ENCODE measurements at regions not wholly inside any gene's neighbourhood (a gene's known extent, or its start where the extent isn't known, plus 50 kb on each side); places are given as distances from the start of the nearest gene placed in this dataset.
"Not testable (repeated sequence)": the region's sequence is repeated elsewhere in the genome, so short reads cannot be mapped to it uniquely, and the experiment has no call there.

GRCh38 chr3:75224412-75224811, 439.7 kb upstream of the FRG2C start:
- intact Hi-C loops (cut with DNase I) = no loop called here
- H3K4me1 ChIP-seq = no peaks in the 10 kb centered on the region
- no peak overlapping the region for H3K4me3 ChIP-seq
- peaks cover 0 to 5% (median 0%) of the 10 kb centered on the region in 4 donors for H3K27me3 ChIP-seq
- no peaks in the 10 kb centered on the region for H3K9me3 ChIP-seq
- 50% methylated on average over 2 of the region's 2 CpGs for WGBS
- H3K27ac ChIP-seq (replicated peaks in 1 of 4) = no peak overlapping the region
- no peaks in the 10 kb centered on the region for H3K36me3 ChIP-seq
- DNase-seq (ENCODE audit: extremely low spot score) = no peak
- TF ChIP-seq EP300 (IDR thresholded peaks at IDR 0.05) (no peak), CTCF (IDR thresholded peaks at IDR 0.05) (no peak), POLR2A (IDR thresholded peaks at IDR 0.05; ENCODE audit: low read depth) (no peak), POLR2AphosphoS5 (IDR thresholded peaks at IDR 0.05) (no peak)

GRCh38 chr3:75232216-75232615, 431.9 kb upstream of the FRG2C start:
- no peaks in the 10 kb centered on the region for H3K4me1 ChIP-seq
- no peak overlapping the region for H3K4me3 ChIP-seq
- 61% methylated on average over 1 of the region's 1 CpG for WGBS
- intact Hi-C loops (cut with DNase I) = no loop called here
- H3K27me3 ChIP-seq = peaks cover 0 to 7% (median 0%) of the 10 kb centered on the region in 4 donors
- DNase-seq (ENCODE audit: extremely low spot score) = no peak
- no peak for TF ChIP-seq POLR2A (IDR thresholded peaks at IDR 0.05; ENCODE audit: low read depth)
- no peak for TF ChIP-seq POLR2AphosphoS5 (IDR thresholded peaks at IDR 0.05)
- no peak for TF ChIP-seq EP300 (IDR thresholded peaks at IDR 0.05)
- no peak for TF ChIP-seq CTCF (IDR thresholded peaks at IDR 0.05)
- no peaks in the 10 kb centered on the region for H3K9me3 ChIP-seq
- H3K27ac ChIP-seq (replicated peaks in 1 of 4) = no peak overlapping the region
- H3K36me3 ChIP-seq = no peaks in the 10 kb centered on the region

DNA sequence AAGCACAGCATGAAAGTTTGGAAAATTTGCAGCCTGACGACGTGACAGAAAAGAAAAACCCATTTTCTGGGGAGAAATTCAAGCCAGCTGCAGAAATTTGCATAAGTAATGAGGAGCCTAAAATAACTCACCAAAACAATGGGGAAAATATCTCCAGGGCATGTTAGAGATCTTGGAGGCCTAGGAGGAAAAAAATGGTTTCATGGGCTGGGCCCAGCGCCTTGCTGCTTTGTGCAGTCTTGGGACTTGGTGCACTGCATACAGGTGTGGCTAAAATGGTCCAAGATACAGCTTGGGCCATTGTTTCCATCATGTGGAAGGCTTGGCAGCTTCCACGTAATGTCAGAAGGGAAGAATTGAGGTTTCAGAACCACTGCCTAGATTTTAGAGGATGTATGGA, 428.5 kb upstream of the FRG2C start:
- TF ChIP-seq POLR2A (IDR thresholded peaks at IDR 0.05; ENCODE audit: low read depth) (no peak), POLR2AphosphoS5 (IDR thresholded peaks at IDR 0.05) (no peak), CTCF (IDR thresholded peaks at IDR 0.05) (no peak), EP300 (IDR thresholded peaks at IDR 0.05) (no peak)

GRCh38 chr3:75237053-75237452, 427.1 kb upstream of the FRG2C start:
- H3K27ac ChIP-seq (replicated peaks in 1 of 4) = no peak overlapping the region
- no peak for DNase-seq (ENCODE audit: extremely low spot score)
- H3K4me3 ChIP-seq = no peak overlapping the region
- intact Hi-C loops (cut with DNase I) = no loop called here
- WGBS = 88% methylated on average over 1 of the region's 1 CpG
- H3K36me3 ChIP-seq = no peaks in the 10 kb centered on the region
- TF ChIP-seq POLR2A (IDR thresholded peaks at IDR 0.05; ENCODE audit: low read depth) (no peak), EP300 (IDR thresholded peaks at IDR 0.05) (no peak), POLR2AphosphoS5 (IDR thresholded peaks at IDR 0.05) (no peak), CTCF (IDR thresholded peaks at IDR 0.05) (no peak)
- H3K9me3 ChIP-seq = no peaks in the 10 kb centered on the region
- H3K4me1 ChIP-seq = no peaks in the 10 kb centered on the region
- peaks cover 0 to 7% (median 0%) of the 10 kb centered on the region in 4 donors for H3K27me3 ChIP-seq

More for the DNA sequence above, 428.5 kb upstream of the FRG2C start:
- intact Hi-C loops (cut with DNase I) = no loop called here
- no peaks in the 10 kb centered on the region for H3K9me3 ChIP-seq
- no peak for DNase-seq (ENCODE audit: extremely low spot score)
- no peak overlapping the region for H3K4me3 ChIP-seq
- 89% methylated on average over 4 of the region's 4 CpGs for WGBS
- H3K36me3 ChIP-seq = no peaks in the 10 kb centered on the region
- H3K27ac ChIP-seq (replicated peaks in 1 of 4) = no peak overlapping the region
- H3K27me3 ChIP-seq = peaks cover 0 to 7% (median 0%) of the 10 kb centered on the region in 4 donors
- H3K4me1 ChIP-seq = no peaks in the 10 kb centered on the region

GRCh38 chr3:75237477-75237876, 426.7 kb upstream of the FRG2C start:
- intact Hi-C loops (cut with DNase I) = no loop called here
- 67% methylated on average over 3 of the region's 3 CpGs for WGBS
- H3K4me3 ChIP-seq = no peak overlapping the region

DNA sequence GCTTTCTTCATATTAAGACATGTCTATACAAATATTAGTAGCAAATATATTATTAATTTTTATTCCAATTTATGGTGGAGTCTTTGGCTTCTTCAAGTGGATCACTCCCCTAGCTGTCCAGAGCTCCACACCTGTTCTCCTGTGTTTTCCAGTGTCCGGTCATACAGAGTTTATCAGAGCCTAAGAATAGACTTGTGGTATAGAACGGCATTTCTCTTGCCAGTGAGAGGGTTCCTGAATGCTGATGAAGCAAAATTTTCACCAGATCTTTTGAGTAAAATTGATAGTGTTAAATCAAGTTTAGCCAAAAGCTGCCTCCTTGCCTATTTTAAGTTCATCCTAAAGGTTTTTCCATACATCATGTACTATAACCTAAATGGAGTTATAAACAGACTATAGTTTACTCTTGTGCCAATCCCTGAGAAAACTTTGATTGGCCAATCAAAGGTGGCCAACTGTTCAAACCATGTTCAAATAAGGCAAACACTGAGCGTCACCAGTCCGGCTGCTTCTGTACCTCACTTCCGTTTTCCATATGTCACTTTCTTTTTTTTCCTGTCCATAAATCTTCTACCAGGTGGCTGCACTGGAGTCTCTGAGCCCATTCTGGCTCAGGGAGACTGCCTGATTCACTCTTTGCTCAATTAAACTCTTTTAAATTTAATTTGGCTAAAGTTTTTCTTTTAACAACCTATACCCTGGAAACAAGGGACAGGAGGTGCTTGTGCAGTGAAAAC, 422.7 kb upstream of the FRG2C start:
- H3K27me3 ChIP-seq; H3K4me1 ChIP-seq; H3K4me3 ChIP-seq; H3K27ac ChIP-seq (replicated peaks in 1 of 4); H3K36me3 ChIP-seq; intact Hi-C loops (cut with DNase I); DNase-seq (ENCODE audit: extremely low spot score); H3K9me3 ChIP-seq: not testable (repeated sequence)
- 46% methylated on average over 5 of the region's 5 CpGs for WGBS

More at GRCh38 chr3:75237477-75237876, 426.7 kb upstream of the FRG2C start:
- Histone ChIP-seq H3K36me3 (no peaks in the 10 kb centered on the region), H3K27me3 (peaks cover 0 to 7% (median 0%) of the 10 kb centered on the region in 4 donors), H3K27ac (replicated peaks in 1 of 4) (no peak overlapping the region), H3K4me1 (no peaks in the 10 kb centered on the region), H3K9me3 (no peaks in the 10 kb centered on the region)
- no peak for DNase-seq (ENCODE audit: extremely low spot score)
- TF ChIP-seq POLR2A (IDR thresholded peaks at IDR 0.05; ENCODE audit: low read depth) (no peak), CTCF (IDR thresholded peaks at IDR 0.05) (no peak), POLR2AphosphoS5 (IDR thresholded peaks at IDR 0.05) (no peak), EP300 (IDR thresholded peaks at IDR 0.05) (no peak)

Data from esophagus muscularis mucosa (tissue), 4 donors.